B cell (primary cell): ENCODE measurements at regions not wholly inside any gene's neighbourhood (a gene's known extent, or its start where the extent isn't known, plus 50 kb on each side); places are given as distances from the start of the nearest gene placed in this dataset.
A peak's percentile ranks its signal among the peaks of the same experiment; 100 is the strongest.

Experiments used
- ATAC-seq: fragments of 200-7000 bp; cut with Tn5 transposase; one replicate; pipeline ENCODE4 v1.10.0; 2021; ENCODE audit warnings: low read depth, mild to moderate bottlenecking, moderate number of reproducible peaks, moderate library complexity
- CTCF ChIA-PET: fragments of 350-600 bp; sonication (Branson Sonifier 250); formaldehyde crosslinking; loops from one replicate; lab custom pipeline; 2021; ENCODE audit warnings: antibody characterized with exemption, inconsistent platforms; lab: Charles Lee
- POLR2A ChIA-PET: fragments of 350-600 bp; sonication (Branson Sonifier 250); formaldehyde crosslinking; loops from one replicate; lab custom pipeline; 2021; ENCODE audit warnings: antibody characterized with exemption; lab: Charles Lee
- DNase-seq: peaks from one replicate; pipeline ENCODE4 v3.0.0; 2013
- H2AFZ ChIP-seq: 2 replicates; pipeline ENCODE4 v1.6.1; 2012; ENCODE audit warnings: mild to moderate bottlenecking, low read depth, low read length; ENCODE audit not compliant: insufficient read depth, poor library complexity, severe bottlenecking
- H3K27ac ChIP-seq, 2 donors: 1 replicate in 1 of 2; 2 replicates in 1 of 2; pipeline ENCODE4 v1.5.1; 2012 to 2013; ENCODE audit warnings: low read length in 2 of 2, mild to moderate bottlenecking in 2 of 2, moderate library complexity in 1 of 2
- H3K27me3 ChIP-seq, 4 experiments: fragments of 200-600 bp in 1 of 4; sonication (generic) in 1 of 4; replicated peaks in 1 of 4; 1 replicate in 2 of 4; 2 replicates in 2 of 4; pipeline versions ENCODE4 v1.6.1 to v1.7.0; 2013 to 2016; ENCODE audit warnings: low read length in 3 of 4, mild to moderate bottlenecking in 2 of 4, mixed read lengths in 1 of 4, moderate library complexity in 1 of 4; ENCODE audit not compliant: insufficient read depth in 4 of 4, control insufficient read depth in 3 of 4; ENCODE audit errors: control extremely low read depth in 1 of 4
- H3K36me3 ChIP-seq, 2 experiments: replicated peaks in 1 of 2; 1 replicate in 1 of 2; 2 replicates in 1 of 2; pipeline versions ENCODE4 v1.6.1 to v1.7.1; 2013; ENCODE audit warnings: low read length in 1 of 2; ENCODE audit not compliant: insufficient read depth in 2 of 2, control insufficient read depth in 1 of 2; ENCODE audit errors: control extremely low read depth in 1 of 2, extremely low read depth in 1 of 2
- H3K4me1 ChIP-seq, 2 donors: fragments of 200-600 bp in 1 of 2; sonication (generic) in 1 of 2; 1 replicate in 1 of 2; 2 replicates in 1 of 2; pipeline versions ENCODE4 v1.5.1 to v1.6.1; 2013 to 2017; ENCODE audit warnings: low read length in 2 of 2; ENCODE audit not compliant: control insufficient read depth in 2 of 2, insufficient read depth in 2 of 2
- H3K4me2 ChIP-seq: replicated peaks from 2 replicates; pipeline ENCODE3; 2012; ENCODE audit warnings: mild to moderate bottlenecking, low read depth, low read length; ENCODE audit not compliant: poor library complexity, severe bottlenecking
- H3K4me3 ChIP-seq, 5 experiments: fragments of 200-600 bp in 1 of 5; sonication (generic) in 1 of 5; 1 replicate in 3 of 5; 2 replicates in 2 of 5; pipeline versions ENCODE4 v1.5.1 to v1.7.0; 2011 to 2016; ENCODE audit warnings: low read length in 4 of 5, mild to moderate bottlenecking in 4 of 5, low read depth in 2 of 5, control low read depth in 1 of 5, moderate library complexity in 1 of 5; ENCODE audit not compliant: insufficient read depth in 1 of 5; ENCODE audit errors: control extremely low read depth in 1 of 5, extremely low read depth in 1 of 5
- H3K79me2 ChIP-seq: fragments of 200-600 bp; sonication (generic); one replicate; pipeline ENCODE4 v1.6.0; 2016; ENCODE audit warnings: low read length; ENCODE audit not compliant: control insufficient read depth, insufficient read depth
- H3K9ac ChIP-seq: fragments of 200-600 bp; sonication (generic); 2 replicates; pipeline ENCODE4 v1.6.1; 2017; ENCODE audit warnings: mild to moderate bottlenecking, low read length, moderate library complexity
- H3K9me3 ChIP-seq, 3 donors: one replicate each; pipeline versions ENCODE4 v1.6.1 to v1.7.1; 2013; ENCODE audit warnings: low read length in 2 of 3; ENCODE audit not compliant: control insufficient read depth in 2 of 3, insufficient read depth in 1 of 3; ENCODE audit errors: control extremely low read depth in 1 of 3
- H4K20me1 ChIP-seq: 2 replicates; pipeline ENCODE4 v1.6.0; 2012; ENCODE audit warnings: mild to moderate bottlenecking, low read length; ENCODE audit not compliant: insufficient read depth, control insufficient read depth, poor library complexity, severe bottlenecking
- H3K27ac Mint-ChIP-seq: one replicate; pipeline ENCODE4 v1.8.0; 2021; ENCODE audit warnings: mixed read lengths
- H3K27me3 Mint-ChIP-seq: one replicate; pipeline ENCODE4 v1.8.0; 2021; ENCODE audit warnings: mixed read lengths
- H3K4me1 Mint-ChIP-seq: one replicate; pipeline ENCODE4 v1.8.0; 2021; ENCODE audit warnings: mixed read lengths
- H3K4me3 Mint-ChIP-seq: one replicate; pipeline ENCODE4 v1.8.0; 2021; ENCODE audit warnings: mixed read lengths
- H3K9me3 Mint-ChIP-seq: one replicate; pipeline ENCODE4 v1.8.0; 2022; ENCODE audit warnings: mixed read lengths; ENCODE audit not compliant: insufficient read depth
- EZH2 ChIP-seq: IDR thresholded peaks from 2 replicates; pipeline ENCODE4 v1.6.1; 2012; ENCODE audit warnings: borderline replicate concordance, low read depth, mild to moderate bottlenecking, moderate library complexity, low read length; ENCODE audit not compliant: insufficient read depth, poor library complexity, severe bottlenecking
- WGBS: methylation state at CpG from one replicate; pipeline ENCODE4 v1.1.5; 2013; ENCODE audit warnings: missing lambda C conversion rate; ENCODE audit not compliant: insufficient coverage; 5-methylcytosine and 5-hydroxymethylcytosine counted together
- intact Hi-C: fragments of 100-400 bp; cut with micrococcal nuclease; formaldehyde crosslinking; loops from one replicate; pipeline ENCODE4 v1.10.0; 2022
- TF ChIP-seq, protein P1 (sequence below): fragments of 200-600 bp; IDR thresholded peaks from one replicate; pipeline ENCODE4 v1.8.0; 2022; ENCODE audit warnings: antibody characterized with exemption, mild to moderate bottlenecking

DNA sequence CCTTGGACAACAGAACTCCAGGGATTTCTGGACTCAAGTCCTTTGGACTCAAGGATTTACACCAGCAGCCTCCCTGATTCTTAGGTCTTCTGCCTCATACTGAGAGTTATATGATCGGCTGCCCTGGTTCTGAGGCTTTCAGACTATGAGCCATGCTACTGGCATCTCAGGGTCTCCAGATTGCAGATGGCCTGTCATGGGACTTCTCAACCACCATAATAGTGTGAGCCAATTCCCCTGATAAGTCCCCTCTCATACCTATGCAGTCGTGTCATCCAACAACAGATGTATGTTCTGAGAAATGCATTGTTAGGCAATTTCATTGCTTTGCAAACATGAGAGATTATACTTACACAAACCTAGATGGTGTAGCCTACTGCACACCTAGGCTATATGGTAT is 61.4 kb upstream of the MSTN start:
- Mint-ChIP-seq H3K27me3 (no peaks in the 10 kb centered on the region), H3K9me3 (no peaks in the 10 kb centered on the region), H3K4me1 (peaks cover 26% of the 10 kb centered on the region), H3K27ac (no peak overlapping the region), H3K4me3 (no peak overlapping the region)
- intact Hi-C loops: no loop called here
- TF ChIP-seq, protein P1, sequence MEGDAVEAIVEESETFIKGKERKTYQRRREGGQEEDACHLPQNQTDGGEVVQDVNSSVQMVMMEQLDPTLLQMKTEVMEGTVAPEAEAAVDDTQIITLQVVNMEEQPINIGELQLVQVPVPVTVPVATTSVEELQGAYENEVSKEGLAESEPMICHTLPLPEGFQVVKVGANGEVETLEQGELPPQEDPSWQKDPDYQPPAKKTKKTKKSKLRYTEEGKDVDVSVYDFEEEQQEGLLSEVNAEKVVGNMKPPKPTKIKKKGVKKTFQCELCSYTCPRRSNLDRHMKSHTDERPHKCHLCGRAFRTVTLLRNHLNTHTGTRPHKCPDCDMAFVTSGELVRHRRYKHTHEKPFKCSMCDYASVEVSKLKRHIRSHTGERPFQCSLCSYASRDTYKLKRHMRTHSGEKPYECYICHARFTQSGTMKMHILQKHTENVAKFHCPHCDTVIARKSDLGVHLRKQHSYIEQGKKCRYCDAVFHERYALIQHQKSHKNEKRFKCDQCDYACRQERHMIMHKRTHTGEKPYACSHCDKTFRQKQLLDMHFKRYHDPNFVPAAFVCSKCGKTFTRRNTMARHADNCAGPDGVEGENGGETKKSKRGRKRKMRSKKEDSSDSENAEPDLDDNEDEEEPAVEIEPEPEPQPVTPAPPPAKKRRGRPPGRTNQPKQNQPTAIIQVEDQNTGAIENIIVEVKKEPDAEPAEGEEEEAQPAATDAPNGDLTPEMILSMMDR: no peak
- Histone ChIP-seq H3K4me2 (no peak overlapping the region), H3K9me3 (peaks cover 0 to 4% (median 1%) of the 10 kb centered on the region in 3 donors), H3K4me1 (peaks cover 0 to 13% of the 10 kb centered on the region in 2 donors), H3K36me3 (no peaks in the 10 kb centered on the region), H3K79me2 (no peaks in the 10 kb centered on the region), H3K9ac (no peak overlapping the region), H3K27ac (no peak overlapping the region), H3K27me3 (no peaks in the 10 kb centered on the region), H3K4me3 (no peak overlapping the region), H4K20me1 (no peaks in the 10 kb centered on the region), H2AFZ (no peak overlapping the region)
- POLR2A ChIA-PET: no interaction called here
- ATAC-seq (no peak), DNase-seq (no peak)
- 70% methylated on average over 1 of the region's 2 CpGs for WGBS
- CTCF ChIA-PET: no interaction called here

DNA sequence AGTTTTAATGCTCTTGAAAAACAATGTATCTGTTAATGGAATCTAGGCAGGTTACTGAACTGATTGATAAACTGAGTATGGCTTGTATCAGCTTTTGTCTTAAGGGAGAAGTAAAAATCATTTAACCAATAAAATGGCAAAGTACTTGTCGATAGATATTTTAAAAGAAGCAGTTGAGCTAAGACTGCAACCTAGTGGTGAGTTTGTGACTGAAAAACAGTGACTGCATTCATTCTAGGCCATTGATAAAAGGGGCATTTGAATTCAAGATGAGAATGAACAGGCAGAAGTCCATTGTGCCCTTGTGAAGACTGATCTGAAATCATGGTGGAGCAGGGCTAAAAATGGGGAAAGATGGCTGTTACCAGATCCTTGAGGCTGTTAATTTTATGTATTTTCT is 59.4 kb upstream of the MSTN start:
- H3K4me1 Mint-ChIP-seq: peaks cover 27% of the 10 kb centered on the region
- no peak for ATAC-seq
- WGBS: 71% methylated on average over 1 of the region's 1 CpG
- no peaks in the 10 kb centered on the region for H3K9me3 Mint-ChIP-seq
- no peak overlapping the region for H3K27ac ChIP-seq
- peak; percentile 14 for DNase-seq
- ChIA-PET CTCF (interaction anchor here (1.0 to 1.5 kb wide), 2 partner anchors 32 to 39 kb away, joined by 3 read pairs; no protein-coding TSS in a partner anchor), POLR2A (no interaction called here)
- peaks cover 0 to 13% of the 10 kb centered on the region in 2 donors for H3K4me1 ChIP-seq
- no peaks in the 10 kb centered on the region for H3K27me3 ChIP-seq
- H4K20me1 ChIP-seq: no peaks in the 10 kb centered on the region
- intact Hi-C loops: loop anchor here (1.0 kb wide), 1 partner anchor 33 kb away; no protein-coding TSS in a partner anchor
- peak overlapping the region; percentile 8 for H3K4me2 ChIP-seq
- TF ChIP-seq, protein P1: peak; percentile 24
- TF ChIP-seq EZH2: no peak
- H3K9me3 ChIP-seq: peaks cover 0 to 4% (median 0%) of the 10 kb centered on the region in 3 donors
- H3K4me3 ChIP-seq: no peak overlapping the region
- no peaks in the 10 kb centered on the region for H3K79me2 ChIP-seq
- no peak overlapping the region for H3K4me3 Mint-ChIP-seq
- H3K36me3 ChIP-seq: no peaks in the 10 kb centered on the region
- no peak overlapping the region for H3K27ac Mint-ChIP-seq
- peak overlapping the region; percentile 18 for H2AFZ ChIP-seq
- H3K27me3 Mint-ChIP-seq: no peaks in the 10 kb centered on the region
- no peak overlapping the region for H3K9ac ChIP-seq
